ENCODE measurements at regions not wholly inside any gene's neighbourhood (a gene's known extent, or its start where the extent isn't known, plus 50 kb on each side); places are given as distances from the start of the nearest gene placed in this dataset.

GRCh38 chr2:51710222-51710621 is 678.3 kb upstream of the NRXN1 start:
- no CpG with 5 or more reads among the region's 3 CpGs for WGBS, 2 donors (ENCODE audit: extremely low coverage in 2 of 2, insufficient read length in 2 of 2, insufficient replicate concordance in 1 of 2)
- no peak overlapping the region for H3K14ac ChIP-seq (ENCODE audit: low read length)

GRCh38 chr2:51707625-51708024 is 675.7 kb upstream of the NRXN1 start:
- H3K14ac ChIP-seq (ENCODE audit: low read length), result no peak overlapping the region
- H3K27ac ChIP-seq (replicated peaks; ENCODE audit: low read length), result no peak overlapping the region
- H2AFZ ChIP-seq (ENCODE audit: low read length), result no peak overlapping the region
- no peak overlapping the region for H3K4ac ChIP-seq (ENCODE audit: low read length)
- no peak overlapping the region for H2BK120ac ChIP-seq (ENCODE audit: low read depth, low read length)
- no peak overlapping the region for H3K23ac ChIP-seq (ENCODE audit: low read depth, low read length, poor library complexity)
- H4K91ac ChIP-seq (ENCODE audit: low read depth, low read length, poor library complexity), result no peak overlapping the region
- H3K9me3 ChIP-seq (replicated peaks in 1 of 2; ENCODE audit: control insufficient read depth in 2 of 2, insufficient read depth in 1 of 2, low read depth in 1 of 2, low read length in 2 of 2), result no peaks in the 10 kb centered on the region
- WGBS, 2 donors (ENCODE audit: extremely low coverage in 2 of 2, insufficient read length in 2 of 2, insufficient replicate concordance in 1 of 2), result no CpG with 5 or more reads among the region's 3 CpGs
- no peak overlapping the region for H2BK12ac ChIP-seq (ENCODE audit: low read length)
- H3K4me3 ChIP-seq (ENCODE audit: low read length in 2 of 2), result no peak overlapping the region
- no peak overlapping the region for H2BK15ac ChIP-seq (ENCODE audit: low read length)
- no peak overlapping the region for H3K18ac ChIP-seq (ENCODE audit: low read length)
- H3K9ac ChIP-seq (ENCODE audit: low read depth, low read length, poor library complexity), result no peak overlapping the region
- H2AK5ac ChIP-seq (ENCODE audit: low read depth, low read length), result no peak overlapping the region
- H4K8ac ChIP-seq (ENCODE audit: low read depth, low read length), result no peak overlapping the region
- H3K79me1 ChIP-seq (ENCODE audit: low read depth, low read length), result no peaks in the 10 kb centered on the region
- H3K4me2 ChIP-seq (ENCODE audit: insufficient read depth, low read length, poor library complexity, severe bottlenecking), result no peak overlapping the region
- H3K36me3 ChIP-seq (replicated peaks in 1 of 2; ENCODE audit: control insufficient read depth in 2 of 2, insufficient read depth in 2 of 2, low read length in 2 of 2), result no peaks in the 10 kb centered on the region
- no peak for DNase-seq (ENCODE audit: low spot score)
- no peaks in the 10 kb centered on the region for H3K4me1 ChIP-seq (ENCODE audit: control insufficient read depth in 2 of 2, insufficient read depth in 1 of 2, low read depth in 1 of 2, low read length in 2 of 2)
- no peak overlapping the region for H2BK5ac ChIP-seq (ENCODE audit: low read length)
- no peaks in the 10 kb centered on the region for H3K27me3 ChIP-seq (ENCODE audit: control insufficient read depth in 3 of 3, insufficient read depth in 3 of 3, low read depth in 1 of 3, low read length in 3 of 3)

More at GRCh38 chr2:51710222-51710621, 678.3 kb upstream of the NRXN1 start:
- Histone ChIP-seq H3K27me3 (ENCODE audit: control insufficient read depth in 3 of 3, insufficient read depth in 3 of 3, low read depth in 1 of 3, low read length in 3 of 3) (no peaks in the 10 kb centered on the region), H3K27ac (replicated peaks; ENCODE audit: low read length) (no peak overlapping the region), H3K4me3 (ENCODE audit: low read length in 2 of 2) (no peak overlapping the region), H2AK5ac (ENCODE audit: low read depth, low read length) (no peak overlapping the region), H3K9me3 (replicated peaks in 1 of 2; ENCODE audit: control insufficient read depth in 2 of 2, insufficient read depth in 1 of 2, low read depth in 1 of 2, low read length in 2 of 2) (peaks cover 0 to 1% of the 10 kb centered on the region in 2 donors), H3K4me1 (ENCODE audit: control insufficient read depth in 2 of 2, insufficient read depth in 1 of 2, low read depth in 1 of 2, low read length in 2 of 2) (no peaks in the 10 kb centered on the region), H3K4me2 (ENCODE audit: insufficient read depth, low read length, poor library complexity, severe bottlenecking) (no peak overlapping the region), H3K4ac (ENCODE audit: low read length) (no peak overlapping the region), H3K79me1 (ENCODE audit: low read depth, low read length) (no peaks in the 10 kb centered on the region), H2BK15ac (ENCODE audit: low read length) (no peak overlapping the region), H2BK5ac (ENCODE audit: low read length) (no peak overlapping the region), H3K23ac (ENCODE audit: low read depth, low read length, poor library complexity) (no peak overlapping the region), H2AFZ (ENCODE audit: low read length) (no peak overlapping the region), H2BK12ac (ENCODE audit: low read length) (no peak overlapping the region), H4K91ac (ENCODE audit: low read depth, low read length, poor library complexity) (no peak overlapping the region), H3K9ac (ENCODE audit: low read depth, low read length, poor library complexity) (no peak overlapping the region), H3K18ac (ENCODE audit: low read length) (no peak overlapping the region), H3K36me3 (replicated peaks in 1 of 2; ENCODE audit: control insufficient read depth in 2 of 2, insufficient read depth in 2 of 2, low read length in 2 of 2) (no peaks in the 10 kb centered on the region), H4K8ac (ENCODE audit: low read depth, low read length) (no peak overlapping the region), H2BK120ac (ENCODE audit: low read depth, low read length) (no peak overlapping the region)
- DNase-seq (ENCODE audit: low spot score), result no peak

- no peak overlapping the region for H3K4ac ChIP-seq (ENCODE audit: low read length)
- H3K14ac ChIP-seq (ENCODE audit: low read length), result no peak overlapping the region
- H2AK5ac ChIP-seq (ENCODE audit: low read depth, low read length), result no peak overlapping the region
- H4K8ac ChIP-seq (ENCODE audit: low read depth, low read length), result no peak overlapping the region
- no peak overlapping the region for H3K18ac ChIP-seq (ENCODE audit: low read length)
- no peak overlapping the region for H3K9ac ChIP-seq (ENCODE audit: low read depth, low read length, poor library complexity)
- no peak for DNase-seq (ENCODE audit: low spot score)
- no peak overlapping the region for H2BK5ac ChIP-seq (ENCODE audit: low read length)
- H3K36me3 ChIP-seq (replicated peaks in 1 of 2; ENCODE audit: control insufficient read depth in 2 of 2, insufficient read depth in 2 of 2, low read length in 2 of 2), result no peaks in the 10 kb centered on the region
- WGBS, 2 donors (ENCODE audit: extremely low coverage in 2 of 2, insufficient read length in 2 of 2, insufficient replicate concordance in 1 of 2), result no CpG with 5 or more reads among the region's 3 CpGs
- H3K79me1 ChIP-seq (ENCODE audit: low read depth, low read length), result no peaks in the 10 kb centered on the region
- H2BK12ac ChIP-seq (ENCODE audit: low read length), result no peak overlapping the region
- no peak overlapping the region for H3K4me3 ChIP-seq (ENCODE audit: low read length in 2 of 2)
- H4K91ac ChIP-seq (ENCODE audit: low read depth, low read length, poor library complexity), result no peak overlapping the region
- no peaks in the 10 kb centered on the region for H3K4me1 ChIP-seq (ENCODE audit: control insufficient read depth in 2 of 2, insufficient read depth in 1 of 2, low read depth in 1 of 2, low read length in 2 of 2)
- H3K27me3 ChIP-seq (ENCODE audit: control insufficient read depth in 3 of 3, insufficient read depth in 3 of 3, low read depth in 1 of 3, low read length in 3 of 3), result no peaks in the 10 kb centered on the region
- no peak overlapping the region for H2AFZ ChIP-seq (ENCODE audit: low read length)
- H2BK120ac ChIP-seq (ENCODE audit: low read depth, low read length), result no peak overlapping the region
- no peak overlapping the region for H3K4me2 ChIP-seq (ENCODE audit: insufficient read depth, low read length, poor library complexity, severe bottlenecking)
- no peak overlapping the region for H3K27ac ChIP-seq (replicated peaks; ENCODE audit: low read length)
- no peak overlapping the region for H3K23ac ChIP-seq (ENCODE audit: low read depth, low read length, poor library complexity)
- H2BK15ac ChIP-seq (ENCODE audit: low read length), result no peak overlapping the region
- H3K9me3 ChIP-seq (replicated peaks in 1 of 2; ENCODE audit: control insufficient read depth in 2 of 2, insufficient read depth in 1 of 2, low read depth in 1 of 2, low read length in 2 of 2), result no peaks in the 10 kb centered on the region
These were observed 674.3 kb upstream of the NRXN1 start for GRCh38 chr2:51706220-51706619.

GRCh38 chr2:51705417-51705816 is 673.5 kb upstream of the NRXN1 start:
- H3K4me3 ChIP-seq (ENCODE audit: low read length in 2 of 2), result no peak overlapping the region
- no peaks in the 10 kb centered on the region for H3K36me3 ChIP-seq (replicated peaks in 1 of 2; ENCODE audit: control insufficient read depth in 2 of 2, insufficient read depth in 2 of 2, low read length in 2 of 2)
- no peak overlapping the region for H2BK12ac ChIP-seq (ENCODE audit: low read length)
- no CpG with 5 or more reads among the region's 1 CpG for WGBS, 2 donors (ENCODE audit: extremely low coverage in 2 of 2, insufficient read length in 2 of 2, insufficient replicate concordance in 1 of 2)
- H3K18ac ChIP-seq (ENCODE audit: low read length), result no peak overlapping the region
- H3K4me2 ChIP-seq (ENCODE audit: insufficient read depth, low read length, poor library complexity, severe bottlenecking), result no peak overlapping the region
- no peak overlapping the region for H2BK5ac ChIP-seq (ENCODE audit: low read length)
- no peak overlapping the region for H2BK120ac ChIP-seq (ENCODE audit: low read depth, low read length)
- no peak overlapping the region for H3K9ac ChIP-seq (ENCODE audit: low read depth, low read length, poor library complexity)
- no peak overlapping the region for H3K23ac ChIP-seq (ENCODE audit: low read depth, low read length, poor library complexity)
- H4K8ac ChIP-seq (ENCODE audit: low read depth, low read length), result no peak overlapping the region
- H2AK5ac ChIP-seq (ENCODE audit: low read depth, low read length), result no peak overlapping the region
- no peaks in the 10 kb centered on the region for H3K79me1 ChIP-seq (ENCODE audit: low read depth, low read length)
- H3K4ac ChIP-seq (ENCODE audit: low read length), result no peak overlapping the region
- no peak overlapping the region for H4K91ac ChIP-seq (ENCODE audit: low read depth, low read length, poor library complexity)
- no peak overlapping the region for H2AFZ ChIP-seq (ENCODE audit: low read length)
- no peak for DNase-seq (ENCODE audit: low spot score)
- H2BK15ac ChIP-seq (ENCODE audit: low read length), result no peak overlapping the region
- no peak overlapping the region for H3K27ac ChIP-seq (replicated peaks; ENCODE audit: low read length)
- H3K4me1 ChIP-seq (ENCODE audit: control insufficient read depth in 2 of 2, insufficient read depth in 1 of 2, low read depth in 1 of 2, low read length in 2 of 2), result no peaks in the 10 kb centered on the region
- no peaks in the 10 kb centered on the region for H3K9me3 ChIP-seq (replicated peaks in 1 of 2; ENCODE audit: control insufficient read depth in 2 of 2, insufficient read depth in 1 of 2, low read depth in 1 of 2, low read length in 2 of 2)
- H3K27me3 ChIP-seq (ENCODE audit: control insufficient read depth in 3 of 3, insufficient read depth in 3 of 3, low read depth in 1 of 3, low read length in 3 of 3), result no peaks in the 10 kb centered on the region
- H3K14ac ChIP-seq (ENCODE audit: low read length), result no peak overlapping the region

Measured in neuronal stem cell (in vitro differentiated cells).